ENCODE measurements at regions not wholly inside any gene's neighbourhood (a gene's known extent, or its start where the extent isn't known, plus 50 kb on each side); places are given as distances from the start of the nearest gene placed in this dataset.

- Mint-ChIP-seq H3K4me1 (peaks cover 39 to 41% of the 10 kb centered on the region in 2 donors), H3K36me3 (peaks cover 0 to 5% (median 0%) of the 10 kb centered on the region in 3 donors), H3K27me3 (ENCODE audit: low read depth in 3 of 3) (peaks cover 5 to 12% (median 9%) of the 10 kb centered on the region in 3 donors), H3K4me3 (no peak overlapping the region), H3K27ac (no peak overlapping the region), H3K9me3 (peaks cover 0 to 4% (median under 1%) of the 10 kb centered on the region in 6 donors)
- DNase-seq, result no peak
Observed at GRCh38 chr5:137567226-137567625, 68.1 kb upstream of the SPOCK1 start.

- Mint-ChIP-seq H3K9me3 (peaks cover 0 to 4% (median under 1%) of the 10 kb centered on the region in 6 donors), H3K36me3 (peaks cover 0 to 5% (median 0%) of the 10 kb centered on the region in 3 donors), H3K27ac (no peak overlapping the region), H3K4me1 (peaks cover 39 to 41% of the 10 kb centered on the region in 2 donors), H3K27me3 (ENCODE audit: low read depth in 3 of 3) (peaks cover 5 to 12% (median 9%) of the 10 kb centered on the region in 3 donors), H3K4me3 (no peak overlapping the region)
- no peak for DNase-seq
Observed at GRCh38 chr5:137566780-137567179, 67.7 kb upstream of the SPOCK1 start.

GRCh38 chr5:137566118-137566541, 67.0 kb upstream of the SPOCK1 start:
- H3K36me3 Mint-ChIP-seq, result peaks cover 0 to 5% (median 0%) of the 10 kb centered on the region in 3 donors
- no peak overlapping the region for H3K4me3 Mint-ChIP-seq
- H3K27ac Mint-ChIP-seq, result no peak overlapping the region
- H3K27me3 Mint-ChIP-seq (ENCODE audit: low read depth in 3 of 3), result peaks cover 5 to 12% (median 9%) of the 10 kb centered on the region in 3 donors
- no peak for DNase-seq
- H3K9me3 Mint-ChIP-seq, result peaks cover 0 to 4% (median under 1%) of the 10 kb centered on the region in 6 donors
- peaks cover 39 to 40% of the 10 kb centered on the region in 2 donors for H3K4me1 Mint-ChIP-seq

- H3K9me3 Mint-ChIP-seq, result peaks cover 0 to 4% (median under 1%) of the 10 kb centered on the region in 6 donors
- no peak overlapping the region for H3K27ac Mint-ChIP-seq
- H3K36me3 Mint-ChIP-seq, result peaks cover 0 to 5% (median 0%) of the 10 kb centered on the region in 3 donors
- peaks cover 33% of the 10 kb centered on the region in 2 donors for H3K4me1 Mint-ChIP-seq
- H3K27me3 Mint-ChIP-seq (ENCODE audit: low read depth in 3 of 3), result peaks cover 6 to 10% (median 9%) of the 10 kb centered on the region in 3 donors
- DNase-seq, result no peak
- H3K4me3 Mint-ChIP-seq, result peak overlapping the region in 1 of 5 donors; percentile 4
Observed at GRCh38 chr5:137565450-137565849, 66.3 kb upstream of the SPOCK1 start.

GRCh38 chr5:137564398-137564961, 65.4 kb upstream of the SPOCK1 start:
- DNase-seq, result no peak
- Mint-ChIP-seq H3K27me3 (ENCODE audit: low read depth in 3 of 3) (peaks cover 3 to 13% (median 4%) of the 10 kb centered on the region in 3 donors), H3K4me3 (peak overlapping the region; percentile 16 to 60 (median 34)), H3K9me3 (peaks cover 0 to 1% (median 0%) of the 10 kb centered on the region in 6 donors), H3K4me1 (peaks cover 23% of the 10 kb centered on the region in 2 donors), H3K27ac (no peak overlapping the region), H3K36me3 (peaks cover 0 to 5% (median 0%) of the 10 kb centered on the region in 3 donors)

- Mint-ChIP-seq H3K4me3 (peak overlapping the region in 4 of 5 donors; percentile 16 to 60 (median 34)), H3K9me3 (peaks cover 0 to 1% (median 0%) of the 10 kb centered on the region in 6 donors), H3K27ac (no peak overlapping the region), H3K27me3 (ENCODE audit: low read depth in 3 of 3) (peaks cover 3 to 10% (median 4%) of the 10 kb centered on the region in 3 donors), H3K36me3 (peaks cover 0 to 5% (median 0%) of the 10 kb centered on the region in 3 donors), H3K4me1 (peaks cover 17 to 20% of the 10 kb centered on the region in 2 donors)
- DNase-seq, result no peak
Observed at GRCh38 chr5:137563646-137564397, 64.7 kb upstream of the SPOCK1 start.

GRCh38 chr5:137563301-137563645, 64.1 kb upstream of the SPOCK1 start:
- Mint-ChIP-seq H3K36me3 (peaks cover 0 to 5% (median 0%) of the 10 kb centered on the region in 3 donors), H3K9me3 (peaks cover 0 to 1% (median 0%) of the 10 kb centered on the region in 6 donors), H3K27ac (no peak overlapping the region), H3K4me3 (peak overlapping the region in 3 of 5 donors; percentile 3 to 58 (median 4)), H3K27me3 (ENCODE audit: low read depth in 3 of 3) (peaks cover 3 to 9% (median 6%) of the 10 kb centered on the region in 3 donors), H3K4me1 (peaks cover 17 to 20% of the 10 kb centered on the region in 2 donors)
- DNase-seq, result no peak

- no peak overlapping the region for H3K4me3 Mint-ChIP-seq
- H3K9me3 Mint-ChIP-seq, result peaks cover 0 to 1% (median 0%) of the 10 kb centered on the region in 6 donors
- H3K27ac Mint-ChIP-seq, result no peak overlapping the region
- H3K4me1 Mint-ChIP-seq, result peaks cover 17 to 20% of the 10 kb centered on the region in 2 donors
- H3K27me3 Mint-ChIP-seq (ENCODE audit: low read depth in 3 of 3), result peaks cover 3 to 11% (median 6%) of the 10 kb centered on the region in 3 donors
- DNase-seq, result no peak
- peaks cover 0 to 5% (median 0%) of the 10 kb centered on the region in 3 donors for H3K36me3 Mint-ChIP-seq
Observed at GRCh38 chr5:137561608-137562007, 62.5 kb upstream of the SPOCK1 start.

GRCh38 chr5:137560420-137560819, 61.3 kb upstream of the SPOCK1 start:
- Mint-ChIP-seq H3K36me3 (no peaks in the 10 kb centered on the region), H3K9me3 (peaks cover 0 to 1% (median 0%) of the 10 kb centered on the region in 6 donors), H3K27me3 (ENCODE audit: low read depth in 3 of 3) (peaks cover 1 to 11% (median 8%) of the 10 kb centered on the region in 3 donors), H3K27ac (no peak overlapping the region), H3K4me1 (peaks cover 17 to 20% of the 10 kb centered on the region in 2 donors), H3K4me3 (no peak overlapping the region)
- DNase-seq, result no peak
